OCI-LY7 (cell line): ENCODE measurements at regions not wholly inside any gene's neighbourhood (a gene's known extent, or its start where the extent isn't known, plus 50 kb on each side); places are given as distances from the start of the nearest gene placed in this dataset.

Source experiments
- BruUV-seq: library from RNA; stranded (reverse); fragments of 400-500 nt; replicated peaks from 2 replicates; lab custom pipeline; 2021; lab: Mats Ljungman, UMichigan
- CTCF ChIA-PET: fragments of 300-600 bp; sonication (Branson Sonifier 250); formaldehyde crosslinking; loops from one replicate; lab custom pipeline; 2022; ENCODE audit warnings: antibody characterized with exemption; ENCODE audit not compliant: unreplicated experiment; lab: Charles Lee
- POLR2A ChIA-PET: fragments of 300-600 bp; sonication (Branson Sonifier 250); formaldehyde crosslinking; loops from one replicate; lab custom pipeline; 2022; ENCODE audit warnings: antibody characterized with exemption; lab: Charles Lee
- DNase-seq: peaks from one replicate; pipeline ENCODE4 v3.0.0-alpha.2; 2015; ENCODE audit warnings: low spot score
- H2AFZ ChIP-seq: fragments of 200-600 bp; sonication (generic), shearing (Covaris generic); 2 replicates; pipeline ENCODE4 v1.6.1; 2014; ENCODE audit warnings: mild to moderate bottlenecking, antibody characterized with exemption, low read length, moderate library complexity
- H3K27ac ChIP-seq: fragments of 200-600 bp; sonication (generic); 2 replicates; pipeline ENCODE4 v1.5.1; 2014; ENCODE audit warnings: mixed run types, low read depth, mild to moderate bottlenecking, moderate library complexity, low read length, inconsistent platforms; ENCODE audit not compliant: poor library complexity, severe bottlenecking
- H3K36me3 ChIP-seq: fragments of 200-600 bp; sonication (generic); 2 replicates; pipeline ENCODE4 v1.6.1; 2014; ENCODE audit warnings: mild to moderate bottlenecking, antibody characterized with exemption, low read length, moderate library complexity, mixed read lengths; ENCODE audit not compliant: insufficient read depth
- H3K4me1 ChIP-seq: fragments of 200-600 bp; sonication (generic); 2 replicates; pipeline ENCODE4 v1.5.1; 2014; ENCODE audit warnings: mild to moderate bottlenecking, low read length; ENCODE audit not compliant: insufficient read depth, poor library complexity, severe bottlenecking
- H3K4me2 ChIP-seq: fragments of 200-600 bp; sonication (generic); 2 replicates; pipeline ENCODE4 v1.6.1; 2014; ENCODE audit warnings: mild to moderate bottlenecking, low read length
- H3K4me3 ChIP-seq: fragments of 200-600 bp; sonication (generic); 2 replicates; pipeline ENCODE4 v1.5.1; 2014; ENCODE audit warnings: mild to moderate bottlenecking, low read depth, low read length; ENCODE audit not compliant: poor library complexity, severe bottlenecking
- H3K79me2 ChIP-seq: fragments of 200-600 bp; sonication (generic); 2 replicates; pipeline ENCODE4 v1.6.1; 2016; ENCODE audit warnings: low read depth, mild to moderate bottlenecking, low read length, moderate library complexity, mixed read lengths; ENCODE audit not compliant: insufficient read depth
- H3K9me2 ChIP-seq: fragments of 200-600 bp; sonication (generic); 2 replicates; pipeline ENCODE4 v1.6.1; 2016; ENCODE audit warnings: mild to moderate bottlenecking, low read length, mixed read lengths; ENCODE audit not compliant: insufficient read depth
- H3K9me3 ChIP-seq: fragments of 200-600 bp; sonication (generic); 2 replicates; pipeline ENCODE4 v1.6.1; 2014; ENCODE audit warnings: mild to moderate bottlenecking, mixed run types, low read length, mixed read lengths
- H4K20me1 ChIP-seq: fragments of 200-600 bp; sonication (generic); 2 replicates; pipeline ENCODE4 v1.6.1; 2014; ENCODE audit warnings: mild to moderate bottlenecking, antibody characterized with exemption, low read length, moderate library complexity, mixed read lengths; ENCODE audit not compliant: insufficient read depth
- EZH2phosphoT487 ChIP-seq: fragments of 200-600 bp; sonication (generic); IDR thresholded peaks from 2 replicates; pipeline ENCODE4 v1.6.1; 2018; ENCODE audit warnings: low read depth, borderline replicate concordance, mild to moderate bottlenecking, mixed run types, antibody characterized with exemption, low read length, moderate library complexity, mixed read lengths
- intact Hi-C: fragments of 100-400 bp; cut with micrococcal nuclease; formaldehyde crosslinking; loops from one replicate; pipeline ENCODE4 v1.10.0; 2022; ENCODE audit not compliant: unreplicated experiment
- TF ChIP-seq, protein P1 (sequence below): fragments of 200-600 bp; sonication (generic); conservative IDR thresholded peaks from 2 replicates; pipeline ENCODE4 v1.5.1; 2014; ENCODE audit warnings: mild to moderate bottlenecking, antibody characterized with exemption, low read length, moderate library complexity, mixed read lengths

DNA sequence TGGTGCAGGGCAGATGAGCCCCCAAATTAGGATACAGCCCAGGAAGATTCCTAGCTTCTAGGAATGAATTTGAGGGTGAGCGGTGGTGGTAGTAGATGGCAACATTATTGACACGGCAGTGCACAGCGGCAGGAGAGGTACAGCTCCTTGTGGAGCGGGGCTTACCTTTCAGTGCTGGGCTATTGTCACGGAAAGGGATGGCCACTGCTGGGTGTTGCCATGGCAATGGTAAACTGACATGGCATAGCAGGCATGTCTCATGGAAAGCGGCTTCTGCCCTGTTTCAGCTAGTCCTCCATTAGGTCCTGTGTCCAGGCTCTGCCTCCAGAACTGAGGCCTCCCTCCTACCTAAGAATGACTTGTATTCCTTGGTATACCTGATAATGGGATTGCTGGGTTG is 81.8 kb upstream of the WDR1 start:
- no peak for DNase-seq
- intact Hi-C loops, result no loop called here
- POLR2A ChIA-PET, result no interaction called here
- H4K20me1 ChIP-seq, result no peaks in the 10 kb centered on the region
- no peaks in the 10 kb centered on the region for H3K9me2 ChIP-seq
- no peaks in the 10 kb centered on the region for H3K36me3 ChIP-seq
- H2AFZ ChIP-seq, result no peak overlapping the region
- no peaks in the 10 kb centered on the region for H3K9me3 ChIP-seq
- no peak overlapping the region for H3K4me3 ChIP-seq
- H3K4me1 ChIP-seq, result no peaks in the 10 kb centered on the region
- H3K27ac ChIP-seq, result no peak overlapping the region
- TF ChIP-seq, protein P1, sequence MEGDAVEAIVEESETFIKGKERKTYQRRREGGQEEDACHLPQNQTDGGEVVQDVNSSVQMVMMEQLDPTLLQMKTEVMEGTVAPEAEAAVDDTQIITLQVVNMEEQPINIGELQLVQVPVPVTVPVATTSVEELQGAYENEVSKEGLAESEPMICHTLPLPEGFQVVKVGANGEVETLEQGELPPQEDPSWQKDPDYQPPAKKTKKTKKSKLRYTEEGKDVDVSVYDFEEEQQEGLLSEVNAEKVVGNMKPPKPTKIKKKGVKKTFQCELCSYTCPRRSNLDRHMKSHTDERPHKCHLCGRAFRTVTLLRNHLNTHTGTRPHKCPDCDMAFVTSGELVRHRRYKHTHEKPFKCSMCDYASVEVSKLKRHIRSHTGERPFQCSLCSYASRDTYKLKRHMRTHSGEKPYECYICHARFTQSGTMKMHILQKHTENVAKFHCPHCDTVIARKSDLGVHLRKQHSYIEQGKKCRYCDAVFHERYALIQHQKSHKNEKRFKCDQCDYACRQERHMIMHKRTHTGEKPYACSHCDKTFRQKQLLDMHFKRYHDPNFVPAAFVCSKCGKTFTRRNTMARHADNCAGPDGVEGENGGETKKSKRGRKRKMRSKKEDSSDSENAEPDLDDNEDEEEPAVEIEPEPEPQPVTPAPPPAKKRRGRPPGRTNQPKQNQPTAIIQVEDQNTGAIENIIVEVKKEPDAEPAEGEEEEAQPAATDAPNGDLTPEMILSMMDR, result no peak
- TF ChIP-seq EZH2phosphoT487, result no peak
- CTCF ChIA-PET, result no interaction called here
- BruUV-seq, result no TSS peak
- no peaks in the 10 kb centered on the region for H3K79me2 ChIP-seq
- H3K4me2 ChIP-seq, result no peak overlapping the region

DNA sequence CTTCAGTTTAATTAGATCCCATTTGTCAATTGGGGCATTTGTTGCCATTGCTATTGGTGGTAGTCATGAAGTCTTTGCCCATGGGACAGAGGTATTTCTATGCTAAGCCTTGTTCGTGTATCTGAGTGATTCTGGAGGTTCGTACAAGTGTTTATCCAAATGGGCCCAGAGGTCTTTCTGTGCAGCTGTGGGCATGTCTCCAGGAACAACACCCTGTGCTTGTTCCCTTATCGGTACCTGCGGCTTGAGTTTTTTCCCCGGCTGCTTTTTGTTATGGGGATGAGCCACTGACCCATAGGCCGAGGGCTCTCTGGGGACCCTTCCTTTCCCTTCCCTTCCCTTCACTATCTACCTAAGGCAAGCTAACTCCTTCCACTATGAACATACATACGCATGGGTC is 81.4 kb upstream of the WDR1 start:
- DNase-seq, result no peak
- Histone ChIP-seq H3K36me3 (no peaks in the 10 kb centered on the region), H4K20me1 (no peaks in the 10 kb centered on the region), H3K9me2 (no peaks in the 10 kb centered on the region), H3K4me2 (no peak overlapping the region), H3K79me2 (no peaks in the 10 kb centered on the region), H2AFZ (no peak overlapping the region), H3K27ac (no peak overlapping the region), H3K9me3 (no peaks in the 10 kb centered on the region), H3K4me1 (no peaks in the 10 kb centered on the region), H3K4me3 (no peak overlapping the region)
- POLR2A ChIA-PET, result no interaction called here
- no TSS peak for BruUV-seq
- CTCF ChIA-PET, result no interaction called here
- intact Hi-C loops, result no loop called here
- TF ChIP-seq, protein P1, result no peak
- TF ChIP-seq EZH2phosphoT487, result no peak

DNA sequence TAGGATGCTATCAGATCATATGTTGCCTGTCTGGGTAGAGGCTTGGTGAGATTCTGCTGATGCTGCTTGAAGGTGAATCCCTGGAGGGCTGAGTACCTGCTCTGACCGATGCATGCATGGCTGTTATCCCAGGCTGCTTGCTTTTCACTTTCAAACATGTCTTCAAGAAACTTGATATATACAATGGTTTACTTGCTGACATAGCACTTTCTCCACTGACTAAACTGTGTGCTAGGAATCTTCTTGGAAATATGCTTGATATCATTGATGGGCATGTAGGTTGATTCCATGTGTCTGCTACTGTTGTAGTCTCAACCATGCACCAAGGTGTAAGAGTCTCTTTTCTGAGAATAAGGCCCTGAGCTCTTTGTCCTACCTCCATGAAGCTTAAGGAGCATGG is 79.6 kb upstream of the WDR1 start:
- TF ChIP-seq EZH2phosphoT487, result no peak
- TF ChIP-seq, protein P1, result no peak
- no peak for DNase-seq
- H3K9me2 ChIP-seq, result no peaks in the 10 kb centered on the region
- no peaks in the 10 kb centered on the region for H4K20me1 ChIP-seq
- no peaks in the 10 kb centered on the region for H3K9me3 ChIP-seq
- no peaks in the 10 kb centered on the region for H3K79me2 ChIP-seq
- H3K4me2 ChIP-seq, result no peak overlapping the region
- no peak overlapping the region for H3K4me3 ChIP-seq
- no peaks in the 10 kb centered on the region for H3K4me1 ChIP-seq
- no TSS peak for BruUV-seq
- no peak overlapping the region for H3K27ac ChIP-seq
- POLR2A ChIA-PET, result interaction anchor here (0.7 kb wide), 1 partner anchor 1529 kb away, joined by 3 read pairs; no protein-coding TSS in a partner anchor
- intact Hi-C loops, result no loop called here
- CTCF ChIA-PET, result interaction anchor here (0.6 kb wide), 1 partner anchor 149 kb away, joined by 3 read pairs; no protein-coding TSS in a partner anchor
- no peaks in the 10 kb centered on the region for H3K36me3 ChIP-seq
- no peak overlapping the region for H2AFZ ChIP-seq
